MM.1S (cell line): ENCODE measurements at regions not wholly inside any gene's neighbourhood (a gene's known extent, or its start where the extent isn't known, plus 50 kb on each side); places are given as distances from the start of the nearest gene placed in this dataset.

Experiments used
- EZH2 ChIP-seq: fragments of 300-600 bp; sonication (generic); optimal IDR thresholded peaks from 2 replicates; pipeline ENCODE3; 2017; ENCODE audit warnings: low read depth, mild to moderate bottlenecking, antibody characterized with exemption, low read length, mixed read lengths
- EZH2phosphoT487 ChIP-seq: fragments of 300-600 bp; sonication (generic); IDR thresholded peaks from 2 replicates; pipeline ENCODE4 v1.6.1; 2018; ENCODE audit warnings: antibody characterized with exemption, low read length
- TF ChIP-seq, protein P1 (sequence below): fragments of 300-600 bp; sonication (generic); IDR thresholded peaks from 2 replicates; pipeline ENCODE4 v1.5.1; 2016; ENCODE audit warnings: antibody characterized with exemption, low read length, mixed read lengths

DNA sequence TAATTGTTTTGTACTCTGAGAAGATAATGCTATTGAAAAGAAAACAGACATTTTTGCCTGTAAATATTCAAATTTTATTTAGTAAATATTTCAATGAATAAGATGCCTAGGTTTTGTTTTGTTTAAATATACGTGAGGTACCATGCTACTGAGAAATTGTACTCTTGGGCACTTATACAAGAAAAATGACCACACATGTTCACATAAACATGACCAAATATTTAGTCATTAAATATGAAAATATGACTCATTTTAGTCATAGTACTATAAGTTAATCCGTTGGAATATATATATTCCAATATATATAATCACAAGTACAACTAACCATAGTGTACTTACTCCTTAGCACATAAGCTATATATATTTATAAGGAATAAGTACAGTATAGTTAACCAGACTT lies 56.7 kb upstream of the ZNF804A start:
- TF ChIP-seq, protein P1, sequence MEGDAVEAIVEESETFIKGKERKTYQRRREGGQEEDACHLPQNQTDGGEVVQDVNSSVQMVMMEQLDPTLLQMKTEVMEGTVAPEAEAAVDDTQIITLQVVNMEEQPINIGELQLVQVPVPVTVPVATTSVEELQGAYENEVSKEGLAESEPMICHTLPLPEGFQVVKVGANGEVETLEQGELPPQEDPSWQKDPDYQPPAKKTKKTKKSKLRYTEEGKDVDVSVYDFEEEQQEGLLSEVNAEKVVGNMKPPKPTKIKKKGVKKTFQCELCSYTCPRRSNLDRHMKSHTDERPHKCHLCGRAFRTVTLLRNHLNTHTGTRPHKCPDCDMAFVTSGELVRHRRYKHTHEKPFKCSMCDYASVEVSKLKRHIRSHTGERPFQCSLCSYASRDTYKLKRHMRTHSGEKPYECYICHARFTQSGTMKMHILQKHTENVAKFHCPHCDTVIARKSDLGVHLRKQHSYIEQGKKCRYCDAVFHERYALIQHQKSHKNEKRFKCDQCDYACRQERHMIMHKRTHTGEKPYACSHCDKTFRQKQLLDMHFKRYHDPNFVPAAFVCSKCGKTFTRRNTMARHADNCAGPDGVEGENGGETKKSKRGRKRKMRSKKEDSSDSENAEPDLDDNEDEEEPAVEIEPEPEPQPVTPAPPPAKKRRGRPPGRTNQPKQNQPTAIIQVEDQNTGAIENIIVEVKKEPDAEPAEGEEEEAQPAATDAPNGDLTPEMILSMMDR, result no peak
- TF ChIP-seq EZH2 (no peak), EZH2phosphoT487 (no peak)
